Transverse colon (tissue), 3 donors: ENCODE measurements at regions not wholly inside any gene's neighbourhood (a gene's known extent, or its start where the extent isn't known, plus 50 kb on each side); places are given as distances from the start of the nearest gene placed in this dataset.

Experiments used
- EP300 ChIP-seq: sonication (generic); formaldehyde crosslinking; IDR thresholded peaks from one replicate; pipeline ENCODE4 v1.6.1; 2017; ENCODE audit warnings: antibody characterized with exemption, low read depth
- POLR2A ChIP-seq: fragments of 450-650 bp; IDR thresholded peaks from one replicate; pipeline ENCODE4 v1.6.1; 2016; ENCODE audit warnings: antibody characterized with exemption, mild to moderate bottlenecking, moderate library complexity
- TF ChIP-seq, protein P1 (sequence below), 5 experiments: fragments of 200-600 bp in 3 of 5; fragments of 450-650 bp in 2 of 5; sonication (generic) in 3 of 5; IDR thresholded peaks; 1 replicate in 2 of 5; 2 replicates in 3 of 5; pipeline ENCODE4 v1.5.1; 2016 to 2017; ENCODE audit warnings: antibody characterized with exemption in 5 of 5, inconsistent platforms in 3 of 5, mild to moderate bottlenecking in 2 of 5, moderate library complexity in 1 of 5

DNA sequence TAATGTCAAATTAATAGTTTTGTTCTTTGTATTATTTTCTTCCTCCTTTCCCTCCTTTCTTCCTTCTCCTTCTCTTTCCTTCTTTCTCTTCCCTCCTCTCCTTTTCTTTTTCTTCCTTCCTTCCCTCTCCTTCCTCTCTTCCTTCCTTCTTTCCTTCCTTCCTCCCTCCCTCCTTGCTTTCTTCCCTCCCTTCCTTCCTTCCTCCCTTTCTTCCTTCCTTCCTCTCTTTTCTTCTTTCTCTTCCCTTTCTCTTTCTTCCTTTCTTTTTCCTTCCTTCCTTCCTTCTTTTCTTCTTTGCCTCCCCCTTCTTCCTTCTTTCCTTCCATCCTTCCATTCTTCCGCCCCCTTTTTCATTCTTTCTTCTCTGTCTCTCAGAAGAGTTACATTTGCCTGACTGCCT, 518.2 kb upstream of the ID4 start:
- TF ChIP-seq, protein P1, sequence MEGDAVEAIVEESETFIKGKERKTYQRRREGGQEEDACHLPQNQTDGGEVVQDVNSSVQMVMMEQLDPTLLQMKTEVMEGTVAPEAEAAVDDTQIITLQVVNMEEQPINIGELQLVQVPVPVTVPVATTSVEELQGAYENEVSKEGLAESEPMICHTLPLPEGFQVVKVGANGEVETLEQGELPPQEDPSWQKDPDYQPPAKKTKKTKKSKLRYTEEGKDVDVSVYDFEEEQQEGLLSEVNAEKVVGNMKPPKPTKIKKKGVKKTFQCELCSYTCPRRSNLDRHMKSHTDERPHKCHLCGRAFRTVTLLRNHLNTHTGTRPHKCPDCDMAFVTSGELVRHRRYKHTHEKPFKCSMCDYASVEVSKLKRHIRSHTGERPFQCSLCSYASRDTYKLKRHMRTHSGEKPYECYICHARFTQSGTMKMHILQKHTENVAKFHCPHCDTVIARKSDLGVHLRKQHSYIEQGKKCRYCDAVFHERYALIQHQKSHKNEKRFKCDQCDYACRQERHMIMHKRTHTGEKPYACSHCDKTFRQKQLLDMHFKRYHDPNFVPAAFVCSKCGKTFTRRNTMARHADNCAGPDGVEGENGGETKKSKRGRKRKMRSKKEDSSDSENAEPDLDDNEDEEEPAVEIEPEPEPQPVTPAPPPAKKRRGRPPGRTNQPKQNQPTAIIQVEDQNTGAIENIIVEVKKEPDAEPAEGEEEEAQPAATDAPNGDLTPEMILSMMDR (IDR thresholded peaks at IDR 0.05), result no peak
- no peak for TF ChIP-seq EP300
- TF ChIP-seq POLR2A, result no peak
